CD4-positive, alpha-beta memory T cell (primary cell): ENCODE measurements at regions not wholly inside any gene's neighbourhood (a gene's known extent, or its start where the extent isn't known, plus 50 kb on each side); places are given as distances from the start of the nearest gene placed in this dataset.

Experiments used
- CTCF ChIA-PET: fragments of 350-600 bp; sonication (Branson Sonifier 250); formaldehyde crosslinking; loops from one replicate; lab custom pipeline; 2021; ENCODE audit warnings: inconsistent platforms; ENCODE audit not compliant: partially characterized antibody; lab: Charles Lee
- POLR2A ChIA-PET: fragments of 350-600 bp; sonication (Branson Sonifier 250); formaldehyde crosslinking; loops from one replicate; lab custom pipeline; 2021; ENCODE audit not compliant: partially characterized antibody; lab: Charles Lee
- DNase-seq, 5 donors: peaks; one replicate each; pipeline versions ENCODE4 v3.0.0 to v3.0.0-alpha.2; 2020 to 2022; ENCODE audit warnings: mixed read lengths in 1 of 5
- H3K27ac ChIP-seq: one replicate; pipeline ENCODE4 v1.7.0; 2013; ENCODE audit warnings: low read depth, low read length
- H3K27me3 ChIP-seq: 2 replicates; pipeline ENCODE4 v1.7.0; 2013; ENCODE audit warnings: mild to moderate bottlenecking, low read length, moderate library complexity; ENCODE audit not compliant: insufficient read depth
- H3K36me3 ChIP-seq: 2 replicates; pipeline ENCODE4 v1.7.0; 2013; ENCODE audit warnings: mild to moderate bottlenecking, low read length, moderate library complexity; ENCODE audit not compliant: insufficient read depth
- H3K4me1 ChIP-seq: 2 replicates; pipeline ENCODE4 v1.7.0; 2013; ENCODE audit warnings: mild to moderate bottlenecking, low read length, moderate library complexity; ENCODE audit not compliant: insufficient read depth
- H3K4me3 ChIP-seq, 2 donors: one replicate each; pipeline ENCODE4 v1.7.0; 2013; ENCODE audit warnings: low read length in 2 of 2, mild to moderate bottlenecking in 1 of 2
- H3K9me3 ChIP-seq, 2 donors: one replicate each; pipeline ENCODE4 v1.7.0; 2013; ENCODE audit warnings: low read length in 2 of 2, control low read depth in 1 of 2; ENCODE audit not compliant: control insufficient read depth in 1 of 2
- H3K27ac Mint-ChIP-seq, 7 donors: one replicate each; pipeline ENCODE4 v1.8.0; 2020 to 2021; ENCODE audit warnings: mixed read lengths in 7 of 7, mild to moderate bottlenecking in 6 of 7, inconsistent platforms in 3 of 7, moderate library complexity in 3 of 7
- H3K27me3 Mint-ChIP-seq, 2 donors: one replicate each; pipeline ENCODE4 v1.8.0; 2020 to 2021; ENCODE audit warnings: mixed read lengths in 2 of 2
- H3K36me3 Mint-ChIP-seq, 2 donors: one replicate each; pipeline ENCODE4 v1.8.0; 2020 to 2021; ENCODE audit warnings: mixed read lengths in 2 of 2, inconsistent platforms in 1 of 2, mild to moderate bottlenecking in 1 of 2
- H3K4me1 Mint-ChIP-seq, 4 donors: one replicate each; pipeline ENCODE4 v1.8.0; 2020 to 2021; ENCODE audit warnings: mixed read lengths in 4 of 4, mild to moderate bottlenecking in 1 of 4
- H3K4me3 Mint-ChIP-seq, 8 donors: one replicate each; pipeline ENCODE4 v1.8.0; 2020 to 2021; ENCODE audit warnings: mixed read lengths in 8 of 8, mild to moderate bottlenecking in 7 of 8, moderate library complexity in 6 of 8, inconsistent platforms in 3 of 8
- H3K9me3 Mint-ChIP-seq, 8 donors: one replicate each; pipeline ENCODE4 v1.8.0; 2020 to 2021; ENCODE audit warnings: mixed read lengths in 8 of 8, mild to moderate bottlenecking in 5 of 8, inconsistent platforms in 3 of 8, moderate library complexity in 1 of 8
- intact Hi-C: fragments of 100-400 bp; cut with micrococcal nuclease; formaldehyde crosslinking; loops from one replicate; pipeline ENCODE4 v1.15.1; 2023

DNA sequence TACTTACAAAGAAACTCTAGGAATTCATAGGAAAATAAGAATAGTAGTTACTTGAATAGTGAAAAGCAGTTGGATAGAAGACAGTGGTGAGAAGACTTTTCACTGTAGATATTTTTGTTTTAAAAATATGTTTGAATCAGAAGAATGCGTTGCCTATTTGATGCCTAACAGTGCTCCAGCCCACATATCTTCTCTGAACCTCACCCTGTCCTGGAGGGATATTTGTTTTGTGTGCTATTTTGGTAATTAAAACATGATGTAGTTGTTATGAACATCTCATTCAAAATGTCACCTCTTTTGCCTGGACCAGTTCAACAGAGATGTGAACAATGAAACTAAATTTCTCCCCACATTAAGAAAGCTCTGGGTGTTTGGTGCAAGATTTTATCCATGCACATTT, 87.6 kb downstream of the CARTPT start:
- Histone ChIP-seq H3K27me3 (no peaks in the 10 kb centered on the region), H3K9me3 (no peaks in the 10 kb centered on the region), H3K27ac (no peak overlapping the region), H3K36me3 (no peaks in the 10 kb centered on the region), H3K4me3 (no peak overlapping the region), H3K4me1 (no peaks in the 10 kb centered on the region)
- H3K36me3 Mint-ChIP-seq, result no peaks in the 10 kb centered on the region
- intact Hi-C loops, result no loop called here
- ChIA-PET CTCF (no interaction called here), POLR2A (no interaction called here)
- no peaks in the 10 kb centered on the region for H3K9me3 Mint-ChIP-seq
- H3K4me1 Mint-ChIP-seq, result peaks cover 0 to 7% (median 4%) of the 10 kb centered on the region in 4 donors
- H3K27me3 Mint-ChIP-seq, result peaks cover 11 to 27% of the 10 kb centered on the region in 2 donors
- H3K4me3 Mint-ChIP-seq, result no peak overlapping the region
- no peak overlapping the region for H3K27ac Mint-ChIP-seq
- no peak for DNase-seq

DNA sequence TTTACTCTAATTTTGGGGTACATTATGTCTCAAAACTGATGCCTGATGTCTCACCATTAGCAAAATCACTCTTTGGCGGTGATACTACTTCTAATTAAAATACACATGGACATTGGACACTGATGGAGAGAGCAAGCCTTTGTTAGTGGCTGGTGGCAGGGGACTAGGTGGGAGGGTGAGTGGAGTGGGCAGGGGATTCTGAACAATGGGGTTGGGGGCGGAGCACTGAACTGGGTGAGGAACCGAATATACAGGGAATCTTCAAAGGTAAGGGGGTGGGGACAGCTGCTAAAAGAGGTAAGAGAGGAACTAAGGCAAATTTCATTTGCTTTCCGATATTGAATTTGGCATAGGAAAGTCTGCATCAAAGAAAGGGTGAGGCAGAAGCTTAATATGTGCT, 88.8 kb downstream of the CARTPT start:
- no peaks in the 10 kb centered on the region for H3K36me3 ChIP-seq
- no peak for DNase-seq
- H3K4me1 Mint-ChIP-seq, result peaks cover 0 to 7% (median 4%) of the 10 kb centered on the region in 4 donors
- H3K27me3 ChIP-seq, result no peaks in the 10 kb centered on the region
- peaks cover 11 to 24% of the 10 kb centered on the region in 2 donors for H3K27me3 Mint-ChIP-seq
- H3K4me1 ChIP-seq, result no peaks in the 10 kb centered on the region
- no peaks in the 10 kb centered on the region for H3K36me3 Mint-ChIP-seq
- H3K9me3 Mint-ChIP-seq, result no peaks in the 10 kb centered on the region
- H3K9me3 ChIP-seq, result no peaks in the 10 kb centered on the region
- H3K27ac ChIP-seq, result no peak overlapping the region
- H3K27ac Mint-ChIP-seq, result no peak overlapping the region
- H3K4me3 Mint-ChIP-seq, result no peak overlapping the region
- CTCF ChIA-PET, result no interaction called here
- POLR2A ChIA-PET, result no interaction called here
- intact Hi-C loops, result no loop called here
- H3K4me3 ChIP-seq, result no peak overlapping the region

DNA sequence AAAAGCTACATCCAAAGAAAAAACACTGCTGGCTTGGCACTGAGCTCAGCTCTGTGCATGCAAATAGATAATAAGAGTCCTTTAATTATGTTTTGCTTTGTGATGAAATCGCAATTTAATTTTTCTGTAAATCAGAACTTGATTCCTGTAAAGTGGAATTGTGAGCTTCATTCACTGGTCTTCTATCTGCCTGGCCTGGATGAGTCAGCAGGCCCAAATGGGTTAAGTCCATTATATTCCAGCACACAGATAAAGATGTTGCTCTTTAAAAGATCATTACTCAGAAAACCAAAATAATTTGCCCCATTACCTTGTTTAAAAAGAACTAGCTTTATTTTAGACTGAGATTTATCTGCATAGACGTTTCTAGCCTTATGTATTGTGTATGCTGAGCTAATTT, 90.4 kb downstream of the CARTPT start:
- H3K9me3 ChIP-seq, result no peaks in the 10 kb centered on the region
- no peaks in the 10 kb centered on the region for H3K36me3 Mint-ChIP-seq
- H3K4me1 Mint-ChIP-seq, result peaks cover 0 to 7% (median 4%) of the 10 kb centered on the region in 4 donors
- H3K27ac Mint-ChIP-seq, result no peak overlapping the region
- ChIA-PET CTCF (interaction anchor here (1.1 kb wide), 1 partner anchor 26 kb away, joined by 3 read pairs; no protein-coding TSS in a partner anchor), POLR2A (no interaction called here)
- no peaks in the 10 kb centered on the region for H3K4me1 ChIP-seq
- H3K27me3 Mint-ChIP-seq, result peaks cover 11 to 22% of the 10 kb centered on the region in 2 donors
- intact Hi-C loops, result no loop called here
- H3K27ac ChIP-seq, result no peak overlapping the region
- no peak overlapping the region for H3K4me3 Mint-ChIP-seq
- no peaks in the 10 kb centered on the region for H3K36me3 ChIP-seq
- DNase-seq, result no peak
- H3K4me3 ChIP-seq, result no peak overlapping the region
- no peaks in the 10 kb centered on the region for H3K27me3 ChIP-seq
- H3K9me3 Mint-ChIP-seq, result no peaks in the 10 kb centered on the region

GRCh38 chr5:71810023-71810422, 90.9 kb downstream of the CARTPT start:
- no peak overlapping the region for H3K27ac Mint-ChIP-seq
- CTCF ChIA-PET, result interaction anchor here (1.1 kb wide), 1 partner anchor 26 kb away, joined by 3 read pairs; no protein-coding TSS in a partner anchor

DNA sequence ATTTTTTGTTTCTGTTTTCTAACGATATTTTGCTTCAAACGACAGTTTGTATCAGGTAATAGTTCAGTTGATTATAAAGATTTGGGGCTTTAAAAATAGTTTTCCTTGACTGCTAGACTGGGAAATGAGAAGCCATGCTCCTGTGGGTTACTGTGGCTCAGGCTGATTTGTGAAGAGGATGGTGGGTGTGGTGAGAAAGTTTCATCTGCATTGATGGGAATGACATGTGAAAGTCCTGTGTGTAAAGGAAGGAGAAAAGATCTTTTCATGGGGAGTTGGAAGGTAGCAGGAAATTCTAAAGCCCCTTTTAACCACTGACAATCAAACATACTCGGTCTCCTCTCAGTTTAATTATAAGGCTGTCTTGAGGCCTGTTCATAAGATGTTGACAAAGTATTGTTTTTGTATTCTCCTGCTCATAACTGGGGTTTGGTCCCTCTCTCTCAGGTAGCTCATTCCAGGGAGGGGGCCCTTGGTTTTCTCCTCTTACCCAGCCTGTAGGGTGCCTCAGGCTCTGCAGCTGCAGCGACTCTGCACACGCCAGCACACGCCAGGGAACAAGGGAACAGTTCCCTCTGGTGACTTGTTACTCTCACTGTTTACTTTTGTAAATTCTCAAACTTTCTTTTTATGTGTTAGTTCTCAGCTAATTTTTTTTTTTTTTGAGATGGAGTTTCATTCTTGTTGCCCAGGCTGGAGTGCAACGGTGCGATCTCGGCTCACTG, 91.6 kb downstream of the CARTPT start:
- Mint-ChIP-seq H3K4me1 (peaks cover 0 to 7% (median 4%) of the 10 kb centered on the region in 4 donors), H3K9me3 (no peaks in the 10 kb centered on the region), H3K27me3 (peaks cover 11 to 22% of the 10 kb centered on the region in 2 donors), H3K36me3 (no peaks in the 10 kb centered on the region), H3K4me3 (no peak overlapping the region), H3K27ac (no peak overlapping the region)
- POLR2A ChIA-PET, result no interaction called here
- intact Hi-C loops, result no loop called here
- Histone ChIP-seq H3K36me3 (no peaks in the 10 kb centered on the region), H3K4me1 (no peaks in the 10 kb centered on the region), H3K9me3 (no peaks in the 10 kb centered on the region), H3K27ac (no peak overlapping the region), H3K27me3 (no peaks in the 10 kb centered on the region), H3K4me3 (no peak overlapping the region)
- no peak for DNase-seq
- CTCF ChIA-PET, result interaction anchor here (1.1 kb wide), 1 partner anchor 27 kb away, joined by 3 read pairs; no protein-coding TSS in a partner anchor

More at GRCh38 chr5:71810023-71810422, 90.9 kb downstream of the CARTPT start:
- Histone ChIP-seq H3K27ac (no peak overlapping the region), H3K9me3 (no peaks in the 10 kb centered on the region), H3K27me3 (no peaks in the 10 kb centered on the region), H3K4me3 (no peak overlapping the region), H3K36me3 (no peaks in the 10 kb centered on the region), H3K4me1 (no peaks in the 10 kb centered on the region)
- H3K36me3 Mint-ChIP-seq, result no peaks in the 10 kb centered on the region
- H3K4me1 Mint-ChIP-seq, result peaks cover 0 to 7% (median 4%) of the 10 kb centered on the region in 4 donors
- H3K4me3 Mint-ChIP-seq, result no peak overlapping the region
- POLR2A ChIA-PET, result no interaction called here
- peaks cover 11 to 22% of the 10 kb centered on the region in 2 donors for H3K27me3 Mint-ChIP-seq
- intact Hi-C loops, result no loop called here
- no peak for DNase-seq
- no peaks in the 10 kb centered on the region for H3K9me3 Mint-ChIP-seq

- no peak overlapping the region for H3K27ac ChIP-seq
- no peak for DNase-seq
- POLR2A ChIA-PET, result no interaction called here
- intact Hi-C loops, result no loop called here
- no peaks in the 10 kb centered on the region for H3K4me1 ChIP-seq
- H3K4me1 Mint-ChIP-seq, result peaks cover 0 to 7% (median 4%) of the 10 kb centered on the region in 4 donors
- H3K36me3 Mint-ChIP-seq, result no peaks in the 10 kb centered on the region
- peaks cover 5 to 22% of the 10 kb centered on the region in 2 donors for H3K27me3 Mint-ChIP-seq
- H3K9me3 Mint-ChIP-seq, result no peaks in the 10 kb centered on the region
- H3K36me3 ChIP-seq, result no peaks in the 10 kb centered on the region
- no peak overlapping the region for H3K27ac Mint-ChIP-seq
- CTCF ChIA-PET, result no interaction called here
- H3K27me3 ChIP-seq, result no peaks in the 10 kb centered on the region
- no peak overlapping the region for H3K4me3 ChIP-seq
- no peak overlapping the region for H3K4me3 Mint-ChIP-seq
- no peaks in the 10 kb centered on the region for H3K9me3 ChIP-seq
Observed at GRCh38 chr5:71811779-71812178, 92.7 kb downstream of the CARTPT start.

DNA sequence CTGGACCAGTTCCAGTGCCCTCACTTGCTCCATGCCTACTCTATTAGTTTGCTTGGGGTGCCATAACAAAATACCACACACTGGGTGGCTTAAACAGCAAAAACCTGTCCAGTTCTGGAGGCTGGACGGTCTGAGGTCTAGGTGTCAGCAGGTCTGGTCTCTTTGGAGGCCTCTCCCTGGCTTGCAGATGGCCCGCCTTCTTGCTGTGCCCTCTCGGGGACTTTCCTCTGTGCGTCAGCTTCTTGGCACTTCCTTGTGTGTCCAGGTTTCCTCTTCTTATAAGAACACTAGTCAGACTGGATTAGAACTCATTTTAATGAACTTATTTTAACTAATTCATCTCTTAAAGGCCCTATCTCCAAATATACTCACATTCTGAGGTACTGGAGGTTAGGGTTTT, 97.2 kb downstream of the CARTPT start:
- Mint-ChIP-seq H3K9me3 (peaks cover 0 to 10% (median 7%) of the 10 kb centered on the region in 8 donors), H3K36me3 (no peaks in the 10 kb centered on the region), H3K27ac (no peak overlapping the region), H3K4me1 (no peaks in the 10 kb centered on the region), H3K27me3 (peaks cover 0 to 10% of the 10 kb centered on the region in 2 donors), H3K4me3 (no peak overlapping the region)
- CTCF ChIA-PET, result no interaction called here
- POLR2A ChIA-PET, result no interaction called here
- H3K4me3 ChIP-seq, result no peak overlapping the region
- intact Hi-C loops, result no loop called here
- no peaks in the 10 kb centered on the region for H3K4me1 ChIP-seq
- H3K9me3 ChIP-seq, result no peaks in the 10 kb centered on the region
- no peaks in the 10 kb centered on the region for H3K36me3 ChIP-seq
- no peaks in the 10 kb centered on the region for H3K27me3 ChIP-seq
- no peak for DNase-seq
- H3K27ac ChIP-seq, result no peak overlapping the region
